ENCODE measurements at regions not wholly inside any gene's neighbourhood (a gene's known extent, or its start where the extent isn't known, plus 50 kb on each side); places are given as distances from the start of the nearest gene placed in this dataset.
"Not testable (repeated sequence)": the region's sequence is repeated elsewhere in the genome, so short reads cannot be mapped to it uniquely, and the experiment has no call there.

DNA sequence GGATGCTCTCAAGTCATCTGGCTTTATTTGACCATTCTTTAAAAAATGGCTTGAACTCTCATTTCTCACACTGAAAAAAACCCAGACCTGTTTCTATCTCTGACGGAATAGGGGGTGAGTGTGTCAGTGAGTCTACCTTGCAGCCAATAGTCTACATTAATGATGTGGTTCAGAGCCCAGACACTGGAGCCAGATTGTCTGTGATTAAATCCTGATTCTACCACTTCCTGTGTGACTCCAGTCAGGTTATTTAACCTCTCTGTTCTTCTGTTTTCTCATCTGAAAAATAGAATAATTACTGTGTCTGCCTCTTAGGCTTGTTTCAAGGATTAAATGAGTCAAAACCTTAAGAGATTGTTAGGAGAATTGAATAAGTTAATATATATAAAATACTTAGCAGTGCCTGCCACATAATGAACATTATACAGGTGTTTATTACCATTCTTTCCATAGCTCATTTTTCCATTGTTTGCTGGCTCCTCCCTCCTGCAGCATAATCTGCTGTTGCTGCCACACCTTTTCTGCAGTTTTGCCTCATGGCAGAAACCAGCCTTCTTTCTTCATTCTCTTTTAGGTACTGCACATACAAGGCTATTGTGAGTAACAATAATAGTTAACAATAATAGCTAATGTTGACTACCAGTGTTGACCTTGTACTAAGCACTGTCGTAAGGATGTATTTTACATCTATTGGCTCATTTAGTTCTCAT, 157.6 kb upstream of the IVNS1ABP start:
- H3K4me1 ChIP-seq (ENCODE audit: control insufficient read depth in 2 of 2, insufficient read depth in 2 of 2, low read length in 1 of 2) = no peaks in the 10 kb centered on the region
- 76 to 89% methylated on average over 2 of the region's 2 CpGs for WGBS, 2 donors
- H3K4me3 ChIP-seq (ENCODE audit: low read depth in 1 of 2, low read length in 2 of 2) = no peak overlapping the region
- H3K36me3 ChIP-seq (ENCODE audit: control insufficient read depth in 2 of 2, insufficient read depth in 2 of 2, low read length in 1 of 2) = no peaks in the 10 kb centered on the region
- no peaks in the 10 kb centered on the region for H3K27me3 ChIP-seq (ENCODE audit: control insufficient read depth in 1 of 2, insufficient read depth in 2 of 2, low read length in 2 of 2)
- H3K9me3 ChIP-seq (ENCODE audit: control insufficient read depth in 2 of 2, insufficient read depth in 1 of 2, low read depth in 1 of 2, low read length in 1 of 2) = no peaks in the 10 kb centered on the region
- H3K27ac ChIP-seq (ENCODE audit: low read depth in 2 of 2, low read length in 1 of 2) = no peak overlapping the region

DNA sequence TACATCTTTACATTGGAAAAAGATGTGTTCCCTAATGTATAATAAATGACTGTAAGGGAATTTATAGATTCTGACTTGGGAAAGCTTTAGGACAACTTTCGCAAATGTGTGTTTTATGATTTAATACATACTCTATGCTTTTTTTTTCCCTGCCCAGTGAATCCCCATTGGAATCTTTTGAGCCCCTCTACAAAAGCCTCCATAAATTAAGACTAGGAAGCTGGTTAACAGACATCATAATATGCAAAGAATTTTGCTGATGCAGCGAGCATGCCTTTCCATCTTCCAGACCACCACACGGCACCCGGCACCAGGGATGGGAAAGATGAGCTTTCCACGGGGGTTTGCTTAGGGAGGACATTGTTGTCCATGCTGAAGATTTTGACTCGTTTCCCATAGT, 156.1 kb upstream of the IVNS1ABP start:
- H3K4me1 ChIP-seq (ENCODE audit: control insufficient read depth in 2 of 2, insufficient read depth in 2 of 2, low read length in 1 of 2) = no peaks in the 10 kb centered on the region
- H3K27ac ChIP-seq (ENCODE audit: low read depth in 2 of 2, low read length in 1 of 2) = no peak overlapping the region
- no peak overlapping the region for H3K4me3 ChIP-seq (ENCODE audit: low read depth in 1 of 2, low read length in 2 of 2)
- WGBS, 2 donors = 93 to 95% methylated on average over 6 of the region's 6 CpGs
- H3K27me3 ChIP-seq (ENCODE audit: control insufficient read depth in 1 of 2, insufficient read depth in 2 of 2, low read length in 2 of 2) = no peaks in the 10 kb centered on the region
- no peaks in the 10 kb centered on the region for H3K36me3 ChIP-seq (ENCODE audit: control insufficient read depth in 2 of 2, insufficient read depth in 2 of 2, low read length in 1 of 2)
- no peaks in the 10 kb centered on the region for H3K9me3 ChIP-seq (ENCODE audit: control insufficient read depth in 2 of 2, insufficient read depth in 1 of 2, low read depth in 1 of 2, low read length in 1 of 2)

DNA sequence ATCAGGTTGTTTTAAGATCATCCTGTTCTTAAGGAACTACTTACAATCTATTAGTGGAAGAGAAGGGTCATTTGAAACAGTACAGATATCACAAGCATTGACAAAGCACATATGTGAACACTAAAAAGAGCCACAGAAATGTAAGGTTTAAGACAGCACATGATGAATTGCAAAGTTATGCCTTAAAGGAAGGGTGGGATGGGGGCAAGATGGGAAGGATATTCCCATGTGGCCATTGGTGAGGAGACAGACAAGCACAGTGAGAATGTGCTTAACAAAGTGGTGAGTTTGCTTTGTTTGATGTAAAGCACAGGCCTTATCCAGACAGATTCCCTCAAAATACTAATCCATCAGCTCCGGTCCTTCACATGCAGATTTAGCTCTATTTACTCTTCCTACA, 151.6 kb upstream of the IVNS1ABP start:
- WGBS, 2 donors = 97 to 100% methylated on average over 1 of the region's 1 CpG

DNA sequence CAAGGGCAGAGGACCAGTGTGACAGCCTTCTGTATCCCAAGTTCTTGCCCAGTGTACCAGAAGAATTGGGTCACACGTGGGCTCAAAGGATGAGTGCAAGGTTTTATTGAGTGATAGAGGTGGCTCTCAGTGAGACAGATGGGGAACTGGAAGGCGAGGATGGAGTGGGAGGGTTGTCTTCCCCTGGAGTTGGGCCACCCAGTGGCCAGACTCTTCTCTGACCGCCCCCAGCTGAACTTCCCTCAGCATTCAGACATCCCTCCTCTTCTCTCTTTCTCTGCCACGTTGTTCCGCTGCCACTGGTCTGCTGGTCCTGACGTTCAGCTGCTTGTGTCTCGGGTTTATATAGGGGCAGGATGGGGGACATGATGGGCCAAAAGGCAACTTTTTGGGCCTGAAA, 150.1 kb upstream of the IVNS1ABP start:
- no peaks in the 10 kb centered on the region for H3K4me1 ChIP-seq (ENCODE audit: control insufficient read depth in 2 of 2, insufficient read depth in 2 of 2, low read length in 1 of 2)
- H3K9me3 ChIP-seq (ENCODE audit: control insufficient read depth in 2 of 2, insufficient read depth in 1 of 2, low read depth in 1 of 2, low read length in 1 of 2) = no peaks in the 10 kb centered on the region
- H3K36me3 ChIP-seq (ENCODE audit: control insufficient read depth in 2 of 2, insufficient read depth in 2 of 2, low read length in 1 of 2) = no peaks in the 10 kb centered on the region
- H3K4me3 ChIP-seq (ENCODE audit: low read depth in 1 of 2, low read length in 2 of 2) = no peak overlapping the region
- H3K27me3 ChIP-seq (ENCODE audit: control insufficient read depth in 1 of 2, insufficient read depth in 2 of 2, low read length in 2 of 2) = no peaks in the 10 kb centered on the region
- 88 to 93% methylated on average over 5 to 7 of the region's 7 CpGs for WGBS, 2 donors
- H3K27ac ChIP-seq (ENCODE audit: low read depth in 2 of 2, low read length in 1 of 2) = no peak overlapping the region

More for the DNA sequence above, 151.6 kb upstream of the IVNS1ABP start:
- Histone ChIP-seq H3K4me3 (ENCODE audit: low read depth in 1 of 2, low read length in 2 of 2) (no peak overlapping the region), H3K9me3 (ENCODE audit: control insufficient read depth in 2 of 2, insufficient read depth in 1 of 2, low read depth in 1 of 2, low read length in 1 of 2) (no peaks in the 10 kb centered on the region), H3K27me3 (ENCODE audit: control insufficient read depth in 1 of 2, insufficient read depth in 2 of 2, low read length in 2 of 2) (no peaks in the 10 kb centered on the region), H3K36me3 (ENCODE audit: control insufficient read depth in 2 of 2, insufficient read depth in 2 of 2, low read length in 1 of 2) (no peaks in the 10 kb centered on the region), H3K4me1 (ENCODE audit: control insufficient read depth in 2 of 2, insufficient read depth in 2 of 2, low read length in 1 of 2) (no peaks in the 10 kb centered on the region), H3K27ac (ENCODE audit: low read depth in 2 of 2, low read length in 1 of 2) (no peak overlapping the region)

DNA sequence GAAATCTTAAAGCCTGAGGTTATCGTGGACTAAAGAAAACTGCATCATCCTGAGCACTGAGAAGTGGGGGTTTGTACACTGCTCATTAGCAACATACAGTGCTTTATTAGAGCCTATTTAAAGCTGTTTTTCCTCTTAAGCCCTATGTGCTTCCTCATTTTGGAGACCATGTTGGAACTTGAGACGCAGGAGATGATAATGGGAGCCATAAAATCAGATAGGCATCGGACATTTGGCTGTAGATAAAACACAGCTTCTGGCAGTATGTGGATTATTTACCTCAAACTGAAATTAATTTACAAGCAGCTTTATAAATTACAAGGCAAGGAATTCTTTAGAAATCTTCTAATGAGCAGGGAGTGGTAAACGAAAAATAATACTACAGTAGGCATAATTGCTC, 147.7 kb upstream of the IVNS1ABP start:
- WGBS, 2 donors = 65 to 69% methylated on average over 4 of the region's 4 CpGs
- H3K9me3 ChIP-seq (ENCODE audit: control insufficient read depth in 2 of 2, insufficient read depth in 1 of 2, low read depth in 1 of 2, low read length in 1 of 2) = no peaks in the 10 kb centered on the region
- no peaks in the 10 kb centered on the region for H3K36me3 ChIP-seq (ENCODE audit: control insufficient read depth in 2 of 2, insufficient read depth in 2 of 2, low read length in 1 of 2)
- H3K4me3 ChIP-seq (ENCODE audit: low read depth in 1 of 2, low read length in 2 of 2) = no peak overlapping the region
- no peaks in the 10 kb centered on the region for H3K27me3 ChIP-seq (ENCODE audit: control insufficient read depth in 1 of 2, insufficient read depth in 2 of 2, low read length in 2 of 2)
- no peaks in the 10 kb centered on the region for H3K4me1 ChIP-seq (ENCODE audit: control insufficient read depth in 2 of 2, insufficient read depth in 2 of 2, low read length in 1 of 2)
- H3K27ac ChIP-seq (ENCODE audit: low read depth in 2 of 2, low read length in 1 of 2) = no peak overlapping the region

DNA sequence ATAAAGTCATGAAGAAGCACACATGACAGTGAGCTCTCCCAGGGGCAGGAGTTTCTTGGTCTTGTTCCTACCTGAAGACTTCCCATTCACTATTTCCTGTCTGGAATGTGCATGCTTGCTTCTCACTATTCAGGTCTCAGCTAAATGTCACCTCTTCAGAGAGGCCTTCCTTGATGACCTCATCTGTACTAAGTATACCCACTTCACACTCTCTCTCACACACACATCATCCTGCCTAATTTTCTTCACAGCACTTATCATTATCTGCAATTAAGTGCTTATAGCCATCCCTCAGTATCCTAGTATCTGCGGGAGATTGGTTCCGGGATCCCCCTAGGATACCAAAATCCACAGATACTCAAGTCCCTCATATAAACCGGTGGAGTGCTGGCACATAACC, 146.4 kb upstream of the IVNS1ABP start:
- 69 to 80% methylated on average over 3 of the region's 3 CpGs for WGBS, 2 donors
- no peak overlapping the region for H3K27ac ChIP-seq (ENCODE audit: low read depth in 2 of 2, low read length in 1 of 2)
- no peaks in the 10 kb centered on the region for H3K4me1 ChIP-seq (ENCODE audit: control insufficient read depth in 2 of 2, insufficient read depth in 2 of 2, low read length in 1 of 2)
- no peaks in the 10 kb centered on the region for H3K36me3 ChIP-seq (ENCODE audit: control insufficient read depth in 2 of 2, insufficient read depth in 2 of 2, low read length in 1 of 2)
- H3K4me3 ChIP-seq (ENCODE audit: low read depth in 1 of 2, low read length in 2 of 2) = no peak overlapping the region
- no peaks in the 10 kb centered on the region for H3K27me3 ChIP-seq (ENCODE audit: control insufficient read depth in 1 of 2, insufficient read depth in 2 of 2, low read length in 2 of 2)
- no peaks in the 10 kb centered on the region for H3K9me3 ChIP-seq (ENCODE audit: control insufficient read depth in 2 of 2, insufficient read depth in 1 of 2, low read depth in 1 of 2, low read length in 1 of 2)

DNA sequence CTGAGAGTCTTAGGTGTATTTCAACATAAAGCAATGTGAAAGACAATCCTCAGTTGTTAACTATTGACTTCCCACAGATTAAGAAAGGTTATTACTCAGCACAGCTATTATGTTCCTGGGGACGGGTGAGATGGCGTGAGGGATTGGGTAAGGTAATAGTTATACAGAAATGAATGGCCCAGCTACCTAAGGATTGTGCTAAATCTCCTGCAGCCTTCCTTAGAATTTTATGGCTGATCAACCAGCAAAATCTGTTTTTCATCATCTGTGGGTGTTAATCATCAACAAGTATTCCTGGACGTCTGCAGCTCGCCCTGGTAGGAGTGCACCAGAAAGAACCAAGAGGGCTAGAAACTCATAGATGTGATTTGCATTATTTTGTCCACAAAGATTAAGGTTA, 146.0 kb upstream of the IVNS1ABP start:
- H3K4me3 ChIP-seq (ENCODE audit: low read depth in 1 of 2, low read length in 2 of 2) = no peak overlapping the region
- H3K27ac ChIP-seq (ENCODE audit: low read depth in 2 of 2, low read length in 1 of 2) = no peak overlapping the region
- WGBS, 2 donors = 73 to 77% methylated on average over 4 of the region's 4 CpGs
- H3K27me3 ChIP-seq (ENCODE audit: control insufficient read depth in 1 of 2, insufficient read depth in 2 of 2, low read length in 2 of 2) = no peaks in the 10 kb centered on the region
- no peaks in the 10 kb centered on the region for H3K9me3 ChIP-seq (ENCODE audit: control insufficient read depth in 2 of 2, insufficient read depth in 1 of 2, low read depth in 1 of 2, low read length in 1 of 2)
- no peaks in the 10 kb centered on the region for H3K36me3 ChIP-seq (ENCODE audit: control insufficient read depth in 2 of 2, insufficient read depth in 2 of 2, low read length in 1 of 2)
- H3K4me1 ChIP-seq (ENCODE audit: control insufficient read depth in 2 of 2, insufficient read depth in 2 of 2, low read length in 1 of 2) = no peaks in the 10 kb centered on the region

DNA sequence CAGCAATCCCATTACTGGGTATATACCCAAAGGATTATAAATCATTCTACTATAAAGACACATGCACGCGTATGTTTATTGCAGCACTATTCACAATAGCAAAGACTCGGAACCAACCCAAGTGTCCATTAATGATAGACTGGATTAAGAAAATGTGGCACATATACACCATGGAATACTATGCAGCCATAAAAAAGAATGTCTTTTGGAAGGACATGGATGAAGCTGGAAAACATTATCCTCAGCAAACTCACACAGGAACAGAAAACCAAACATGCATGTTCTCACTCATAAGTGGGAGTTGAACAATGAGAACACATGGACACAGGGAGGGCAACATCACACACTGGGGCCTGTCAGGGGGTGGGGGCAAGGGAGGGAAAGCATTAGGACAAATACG, 143.7 kb upstream of the IVNS1ABP start:
- H3K27me3 ChIP-seq (ENCODE audit: control insufficient read depth in 1 of 2, insufficient read depth in 2 of 2, low read length in 2 of 2); H3K27ac ChIP-seq (ENCODE audit: low read depth in 2 of 2, low read length in 1 of 2); H3K4me1 ChIP-seq (ENCODE audit: control insufficient read depth in 2 of 2, insufficient read depth in 2 of 2, low read length in 1 of 2); H3K4me3 ChIP-seq (ENCODE audit: low read depth in 1 of 2, low read length in 2 of 2); H3K9me3 ChIP-seq (ENCODE audit: control insufficient read depth in 2 of 2, insufficient read depth in 1 of 2, low read depth in 1 of 2, low read length in 1 of 2); H3K36me3 ChIP-seq (ENCODE audit: control insufficient read depth in 2 of 2, insufficient read depth in 2 of 2, low read length in 1 of 2): not testable (repeated sequence)
- WGBS, 2 donors = 92 to 96% methylated on average over 4 of the region's 4 CpGs

DNA sequence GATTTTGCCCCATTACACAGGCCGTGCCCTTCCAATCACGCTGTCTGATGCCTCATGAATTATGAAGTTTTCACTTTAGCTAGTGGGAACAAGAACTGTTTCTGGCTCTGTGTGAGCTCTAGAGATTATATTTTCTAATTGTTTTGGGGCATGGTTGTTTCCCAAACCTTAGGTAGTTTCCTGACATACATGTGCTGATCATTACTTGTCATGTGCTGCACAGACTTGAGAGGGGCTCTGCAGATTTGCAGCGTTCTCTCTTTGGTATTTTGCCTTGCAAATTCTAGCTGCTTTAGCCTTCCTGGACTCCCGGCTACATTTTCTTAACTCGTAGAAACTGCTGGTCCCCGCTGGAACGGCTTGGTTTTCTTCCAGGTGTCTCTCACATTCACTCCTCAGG, 142.1 kb upstream of the IVNS1ABP start:
- no peaks in the 10 kb centered on the region for H3K9me3 ChIP-seq (ENCODE audit: control insufficient read depth in 2 of 2, insufficient read depth in 1 of 2, low read depth in 1 of 2, low read length in 1 of 2)
- H3K27me3 ChIP-seq (ENCODE audit: control insufficient read depth in 1 of 2, insufficient read depth in 2 of 2, low read length in 2 of 2) = no peaks in the 10 kb centered on the region
- WGBS, 2 donors = 96% methylated on average over 7 of the region's 7 CpGs
- no peak overlapping the region for H3K4me3 ChIP-seq (ENCODE audit: low read depth in 1 of 2, low read length in 2 of 2)
- no peaks in the 10 kb centered on the region for H3K36me3 ChIP-seq (ENCODE audit: control insufficient read depth in 2 of 2, insufficient read depth in 2 of 2, low read length in 1 of 2)
- no peaks in the 10 kb centered on the region for H3K4me1 ChIP-seq (ENCODE audit: control insufficient read depth in 2 of 2, insufficient read depth in 2 of 2, low read length in 1 of 2)
- H3K27ac ChIP-seq (ENCODE audit: low read depth in 2 of 2, low read length in 1 of 2) = no peak overlapping the region

DNA sequence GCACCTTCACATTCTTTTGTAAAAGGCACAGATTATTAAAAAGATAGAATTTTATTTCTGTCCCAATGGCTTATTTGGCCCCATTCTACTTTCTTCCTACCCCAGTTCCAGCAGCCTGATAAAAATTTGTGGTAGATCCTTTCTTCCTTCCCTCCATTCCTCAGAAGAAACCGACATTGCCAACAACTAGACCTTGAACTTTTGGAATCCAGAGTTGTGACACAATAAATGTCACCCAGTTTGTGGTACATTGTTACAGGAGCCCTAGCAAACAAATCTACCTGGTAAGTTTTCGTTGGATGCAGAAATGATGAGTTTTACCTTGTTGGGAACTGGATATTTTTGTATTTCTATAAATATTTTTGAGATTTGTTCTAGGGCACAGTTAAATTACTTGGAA, 141.6 kb upstream of the IVNS1ABP start:
- Histone ChIP-seq H3K9me3 (ENCODE audit: control insufficient read depth in 2 of 2, insufficient read depth in 1 of 2, low read depth in 1 of 2, low read length in 1 of 2) (no peaks in the 10 kb centered on the region), H3K27ac (ENCODE audit: low read depth in 2 of 2, low read length in 1 of 2) (no peak overlapping the region)
- 75 to 90% methylated on average over 2 of the region's 2 CpGs for WGBS, 2 donors

More for the DNA sequence above, 141.6 kb upstream of the IVNS1ABP start:
- Histone ChIP-seq H3K4me3 (ENCODE audit: low read depth in 1 of 2, low read length in 2 of 2) (no peak overlapping the region), H3K4me1 (ENCODE audit: control insufficient read depth in 2 of 2, insufficient read depth in 2 of 2, low read length in 1 of 2) (no peaks in the 10 kb centered on the region), H3K36me3 (ENCODE audit: control insufficient read depth in 2 of 2, insufficient read depth in 2 of 2, low read length in 1 of 2) (no peaks in the 10 kb centered on the region), H3K27me3 (ENCODE audit: control insufficient read depth in 1 of 2, insufficient read depth in 2 of 2, low read length in 2 of 2) (no peaks in the 10 kb centered on the region)
